Fibroblast of skin of right quadriceps (primary cell): ENCODE measurements at regions not wholly inside any gene's neighbourhood (a gene's known extent, or its start where the extent isn't known, plus 50 kb on each side); places are given as distances from the start of the nearest gene placed in this dataset.

Source experiments
- DNase-seq: peaks from one replicate; pipeline ENCODE4 v3.0.0-alpha.2; 2013

GRCh38 chr16:74232806-74233465 is 63.7 kb upstream of the PSMD7 start:
- DNase-seq, result no peak

DNA sequence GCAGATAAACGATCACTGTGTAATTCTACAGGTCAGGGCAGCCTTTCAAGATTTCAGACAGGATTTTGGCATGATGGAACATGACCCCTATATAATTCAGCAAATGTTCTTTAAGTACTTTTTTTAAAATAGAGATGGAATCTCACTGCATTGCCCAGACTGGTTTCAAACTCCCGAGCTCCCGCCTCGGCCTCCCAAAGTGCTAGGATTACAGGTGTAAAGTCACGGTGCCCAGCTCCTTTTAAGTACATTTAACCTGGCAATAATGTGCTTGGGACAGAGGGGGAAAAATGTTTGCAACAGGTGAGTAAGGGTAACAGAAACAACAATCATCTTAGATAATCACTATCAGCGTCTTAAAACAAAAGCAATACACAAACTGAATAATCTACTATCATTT is 66.5 kb upstream of the PSMD7 start:
- no peak for DNase-seq

GRCh38 chr16:74226338-74226954 is 70.2 kb upstream of the PSMD7 start:
- DNase-seq, result peak; percentile 65

- DNase-seq, result peak; percentile 75
These were observed 71.6 kb upstream of the PSMD7 start for GRCh38 chr16:74224828-74225612.

- no peak for DNase-seq
These were observed 74.8 kb upstream of the PSMD7 start for GRCh38 chr16:74221828-74222227.

GRCh38 chr16:74219706-74220105 is 76.9 kb upstream of the PSMD7 start:
- no peak for DNase-seq

DNA sequence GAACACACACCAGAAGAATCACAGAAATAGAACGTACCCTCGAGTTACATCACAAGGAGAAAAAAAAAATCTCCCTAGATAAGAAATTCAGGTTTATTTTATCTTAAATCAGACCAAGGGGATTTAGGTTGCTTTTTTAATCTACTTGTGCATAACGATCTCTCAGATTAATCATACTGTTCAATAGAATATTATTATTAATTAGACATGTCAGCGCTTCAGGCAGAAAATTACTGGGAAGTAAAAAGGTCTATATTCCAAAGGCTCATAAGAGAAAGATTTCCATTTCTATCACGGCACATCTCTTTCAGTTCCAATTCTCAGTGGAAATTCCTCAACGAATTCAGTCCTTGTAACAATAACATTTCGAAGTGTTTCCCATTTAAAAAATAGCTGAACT is 77.7 kb upstream of the PSMD7 start:
- DNase-seq, result no peak

DNA sequence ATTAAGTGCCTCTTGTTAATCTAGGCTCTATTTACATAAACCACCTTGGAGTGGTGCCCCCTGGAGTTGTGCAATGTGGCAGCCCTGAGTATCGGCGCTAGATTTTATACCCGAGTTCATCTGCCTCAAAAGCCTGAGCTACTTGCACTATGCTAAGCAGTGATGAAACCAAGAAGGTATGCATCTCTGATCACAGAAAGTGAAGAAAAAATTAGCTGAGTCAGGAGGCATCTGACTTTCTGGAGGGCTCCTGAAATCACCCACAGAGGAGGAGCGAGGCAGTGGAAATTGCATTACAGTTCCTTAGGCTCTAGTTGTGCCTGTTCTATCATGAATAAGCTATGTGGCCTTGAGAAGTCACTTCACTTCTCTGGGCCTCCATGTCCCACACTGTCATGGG is 80.3 kb upstream of the PSMD7 start:
- peak; percentile 79 for DNase-seq

DNA sequence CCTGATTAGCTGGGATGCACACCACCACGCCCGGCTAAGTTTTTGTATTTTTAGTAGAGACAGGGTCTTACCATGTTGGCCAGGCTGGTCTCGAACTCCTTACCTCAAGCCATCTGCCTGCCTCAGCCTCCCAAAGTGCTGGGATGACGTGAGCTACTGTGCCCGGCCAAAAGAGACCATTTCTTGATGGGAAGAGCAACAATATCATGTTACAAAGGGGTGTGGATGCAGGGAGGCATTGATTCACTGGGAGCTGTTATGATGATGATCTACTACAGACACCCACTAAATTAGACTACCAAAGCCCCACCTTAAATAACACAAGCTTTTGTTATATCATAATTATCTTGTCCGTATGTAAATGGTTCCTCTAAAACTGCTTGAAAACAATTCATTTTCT is 81.4 kb upstream of the PSMD7 start:
- no peak for DNase-seq

- no peak for DNase-seq
These were observed 83.2 kb upstream of the PSMD7 start for GRCh38 chr16:74213372-74213771.

- no peak for DNase-seq
These were observed 86.4 kb upstream of the PSMD7 start for GRCh38 chr16:74210245-74210644.

GRCh38 chr16:74202009-74202408 is 94.6 kb upstream of the PSMD7 start:
- DNase-seq, result peak; percentile 32

DNA sequence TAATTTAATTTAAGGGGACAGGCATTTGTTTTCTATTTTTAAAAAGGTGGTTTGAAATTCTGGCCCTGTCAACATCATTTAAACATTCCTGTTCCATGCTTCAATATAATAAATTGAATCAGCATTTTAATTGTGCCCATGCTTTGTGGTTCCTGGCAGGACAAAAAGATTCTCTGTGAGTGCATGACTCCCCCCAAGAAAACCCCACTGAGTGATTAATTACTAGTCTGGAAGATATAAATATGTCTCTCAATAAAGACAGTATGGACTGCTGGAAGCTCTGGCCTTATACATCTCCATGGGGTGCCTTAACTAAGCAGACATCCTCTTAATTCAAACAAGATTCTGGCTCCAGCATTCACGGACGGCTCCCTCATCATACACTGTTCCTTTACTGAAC is 95.0 kb upstream of the PSMD7 start:
- peak; percentile 91 for DNase-seq

- DNase-seq, result peak; percentile 60
These were observed 95.7 kb upstream of the PSMD7 start for GRCh38 chr16:74200921-74201320.

DNA sequence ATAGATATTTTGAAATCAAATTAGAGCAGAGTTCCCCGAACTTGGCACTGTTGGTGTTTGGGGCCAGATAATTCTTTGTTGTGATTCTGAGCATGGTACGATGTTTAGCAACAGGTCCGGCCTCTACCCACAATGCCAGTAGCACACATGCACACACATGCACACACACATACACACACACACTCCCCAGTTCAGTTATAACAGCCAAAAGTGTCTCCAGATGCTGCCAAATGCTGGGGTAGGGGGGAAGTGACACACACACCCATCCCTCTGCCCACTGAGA is 96.8 kb upstream of the PSMD7 start:
- DNase-seq, result no peak

DNA sequence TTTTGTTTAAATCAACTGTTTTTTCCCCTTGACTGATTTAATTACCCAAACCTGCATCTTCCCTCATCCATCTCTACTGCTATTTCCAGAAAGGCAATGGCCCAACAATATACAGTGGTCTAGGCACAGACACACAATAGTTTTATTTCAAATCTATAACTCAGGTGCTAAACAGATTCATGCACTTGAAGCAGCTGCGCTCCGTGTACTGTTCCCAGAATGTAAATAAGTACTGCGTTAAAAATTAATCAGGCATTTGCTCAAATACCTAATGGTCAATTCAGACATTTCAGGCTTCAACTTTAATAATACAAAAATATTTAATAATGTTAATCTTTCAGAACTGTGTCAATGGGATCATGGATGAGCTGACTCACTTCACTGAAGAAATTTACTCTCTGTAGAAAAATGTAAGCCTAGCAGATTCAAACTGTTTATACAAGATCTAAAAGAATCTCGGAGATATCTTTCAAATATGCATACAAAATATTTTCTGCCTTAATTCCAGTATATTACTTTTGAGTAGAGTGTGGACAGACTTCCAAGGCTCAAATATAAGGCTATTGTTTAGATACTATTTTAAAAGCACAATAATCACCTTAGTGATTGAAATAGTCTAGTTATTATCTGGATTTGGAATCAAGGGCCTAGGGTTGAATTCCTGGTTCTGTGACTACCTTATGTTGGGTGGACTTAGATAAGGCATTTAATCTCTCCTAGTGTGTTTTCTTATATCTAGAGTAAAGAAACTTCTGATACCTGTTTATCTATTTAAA is 97.4 kb upstream of the PSMD7 start:
- no peak for DNase-seq

DNA sequence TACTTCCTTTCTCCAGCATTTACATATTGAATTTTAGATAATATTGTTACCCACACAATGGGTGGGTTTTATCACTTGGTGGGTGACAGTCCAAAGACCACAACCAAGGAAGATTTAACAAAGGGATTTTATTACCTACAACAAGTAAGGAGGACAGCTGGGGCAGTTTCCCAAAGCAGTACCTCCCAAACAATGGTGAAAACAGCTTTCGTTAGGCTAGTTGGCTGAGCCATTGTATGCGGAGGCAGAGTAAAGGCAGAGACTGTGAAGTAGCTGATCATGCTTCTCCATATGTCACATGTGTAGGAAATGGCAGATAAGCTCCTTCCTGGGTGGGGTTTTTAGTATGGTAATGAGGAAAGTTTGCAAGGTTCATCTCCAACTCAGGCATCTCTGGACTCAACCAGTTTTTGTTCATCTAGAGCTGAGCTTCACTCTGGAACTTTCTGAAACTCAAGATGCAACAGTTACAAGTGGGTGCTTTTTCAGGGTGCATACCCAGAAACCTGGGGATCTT is 104.3 kb upstream of the PSMD7 start:
- DNase-seq, result no peak

DNA sequence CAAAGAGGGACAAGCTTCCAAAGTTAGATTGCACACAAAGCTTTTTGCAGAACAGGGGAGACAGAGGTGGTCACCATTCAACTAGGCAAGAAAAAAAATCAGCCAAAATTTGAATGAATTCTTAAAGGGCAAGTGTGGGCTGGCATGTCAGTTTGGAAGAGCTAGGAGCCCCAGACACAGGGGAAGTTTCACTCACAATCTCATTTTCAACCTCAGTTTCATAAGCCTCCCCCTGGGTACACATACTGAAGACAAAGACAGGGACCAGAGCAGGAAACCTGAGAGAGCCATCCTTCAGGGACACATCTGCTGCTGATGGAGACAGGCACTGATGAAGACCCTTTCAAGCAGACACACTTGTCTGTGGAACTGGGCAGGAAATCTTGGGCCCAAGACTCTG is 106.3 kb upstream of the PSMD7 start:
- no peak for DNase-seq

DNA sequence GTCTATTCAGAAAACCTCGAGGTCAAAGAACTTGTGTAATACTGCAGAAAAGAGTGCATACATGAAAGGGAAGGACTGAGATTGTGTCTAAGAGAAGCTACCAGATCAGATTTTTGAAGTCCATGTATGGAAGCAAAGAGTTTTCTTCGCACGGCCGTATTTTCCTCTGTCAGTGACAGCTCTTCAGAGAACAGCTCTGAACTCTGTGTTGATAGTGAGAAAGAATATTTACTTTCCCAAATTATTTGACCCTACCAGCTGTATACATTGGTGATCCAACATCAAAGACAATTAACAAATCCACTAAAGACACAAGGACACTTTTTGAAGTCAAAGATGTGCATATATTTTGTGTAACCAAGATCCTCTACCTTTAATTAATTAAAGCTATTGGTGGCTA is 107.8 kb upstream of the PSMD7 start:
- no peak for DNase-seq

DNA sequence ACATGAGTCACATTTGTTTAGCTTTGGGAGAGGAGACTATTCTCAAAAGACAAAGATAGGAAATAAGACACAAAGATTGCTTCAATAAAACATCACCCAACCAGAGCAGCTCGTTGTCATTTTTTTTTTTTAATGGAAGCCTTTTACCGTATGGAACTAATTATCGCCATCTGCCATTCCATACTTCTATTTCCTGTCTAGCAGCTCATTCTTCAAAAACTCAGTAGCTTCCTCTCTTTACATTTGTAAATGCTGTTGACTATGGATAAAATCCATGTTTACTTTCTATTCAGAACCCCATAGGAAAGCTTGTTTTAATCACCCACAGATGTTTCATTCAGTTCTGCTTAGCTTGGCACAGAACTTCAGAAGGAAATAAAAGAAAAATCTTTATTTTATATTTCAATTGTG is 110.0 kb upstream of the PSMD7 start:
- peak; percentile 96 for DNase-seq

DNA sequence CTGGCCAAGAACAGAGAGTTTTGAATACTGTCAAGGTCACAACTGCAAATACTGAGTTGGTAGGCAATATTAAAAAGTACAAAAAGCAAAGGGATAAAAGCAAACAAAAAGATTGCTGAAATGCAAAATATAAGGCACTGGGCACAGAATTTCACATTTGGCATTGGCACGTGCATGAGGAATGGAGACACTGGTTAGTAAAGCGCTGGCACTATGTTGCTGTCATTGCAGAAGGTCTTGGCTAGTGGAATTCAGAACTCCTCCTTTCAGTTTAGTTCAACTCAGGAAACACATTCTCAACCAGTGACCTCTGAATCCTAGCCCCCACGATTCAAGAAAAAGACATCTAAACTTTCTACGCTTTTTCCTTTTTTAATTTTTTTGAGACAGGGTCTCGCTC is 111.8 kb upstream of the PSMD7 start:
- no peak for DNase-seq

DNA sequence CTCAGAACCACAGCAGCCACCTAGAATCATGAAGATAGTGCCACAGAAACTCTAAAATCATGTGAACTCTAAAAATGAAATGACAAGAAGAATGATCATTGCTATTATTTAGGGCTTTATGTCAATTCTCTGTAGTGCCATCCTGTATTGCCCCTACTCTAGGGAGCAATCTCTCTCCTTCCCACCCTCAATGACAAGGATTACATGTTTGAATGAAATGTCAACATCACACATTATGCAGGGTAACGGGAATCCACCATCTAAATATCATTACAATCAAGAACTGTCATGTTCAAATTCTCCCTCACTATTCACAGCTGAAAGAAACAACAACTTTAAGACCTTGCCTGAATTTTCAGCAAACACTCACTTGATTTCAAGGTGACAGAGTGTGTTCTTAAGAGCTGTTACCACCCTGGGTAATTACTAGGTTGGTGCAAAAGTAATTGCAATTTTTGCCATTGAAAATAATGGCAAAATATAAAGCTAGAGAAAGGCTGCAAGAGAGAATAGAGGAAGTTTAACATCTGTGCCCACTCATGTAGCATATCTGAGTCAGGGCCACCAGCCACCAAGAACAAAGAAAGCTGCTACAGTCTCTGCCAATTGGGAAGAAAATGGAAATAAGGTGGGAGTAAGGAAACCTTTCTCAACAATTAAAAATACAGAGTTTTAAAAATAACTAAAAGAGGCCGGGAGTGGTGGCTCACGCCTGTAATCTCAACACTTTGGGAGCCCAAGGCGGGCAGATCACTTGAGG is 112.8 kb upstream of the PSMD7 start:
- no peak for DNase-seq
